ENCODE measurements at regions not wholly inside any gene's neighbourhood (a gene's known extent, or its start where the extent isn't known, plus 50 kb on each side); places are given as distances from the start of the nearest gene placed in this dataset.

DNA sequence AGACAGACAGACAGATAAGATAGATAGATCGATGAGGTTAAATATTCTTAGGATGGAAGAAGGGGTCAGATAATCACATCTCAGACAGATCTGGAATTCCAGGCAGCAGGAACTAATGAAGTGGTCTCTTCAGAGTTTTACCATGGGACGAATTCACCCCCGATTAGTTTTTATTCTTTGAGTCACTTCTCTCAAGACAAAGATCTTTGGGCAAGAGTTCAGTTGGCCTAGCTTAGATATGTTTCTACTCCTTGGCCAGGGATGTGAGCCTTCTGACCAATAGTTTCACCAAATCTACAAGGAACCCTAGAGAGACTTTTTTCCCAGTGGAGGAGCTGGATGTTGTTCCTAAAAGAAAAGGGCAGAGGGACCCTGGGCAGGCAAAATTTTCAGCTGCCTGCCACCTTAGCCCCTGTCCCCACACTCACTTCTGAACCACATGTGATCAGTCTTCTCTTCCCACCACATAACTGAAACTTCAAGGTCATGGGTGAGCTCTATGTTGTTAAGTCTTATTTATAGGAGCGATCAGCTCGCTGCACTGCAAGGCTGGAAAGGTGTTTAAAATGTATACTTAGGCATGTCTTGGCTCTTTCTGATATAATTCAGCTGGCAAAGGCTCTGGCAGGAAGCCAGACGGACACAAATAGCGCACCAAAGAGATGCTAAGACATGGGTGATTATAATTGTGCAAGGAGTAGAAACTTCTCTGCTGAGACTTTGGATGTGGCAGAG, 132.9 kb downstream of the PALM2AKAP2 start:
- intact Hi-C loops (cut with DNase I, micrococcal nuclease) = no loop called here
- DNase-seq (no peak), ATAC-seq (no peak)
- Mint-ChIP-seq H3K4me1 (peaks cover 14% of the 10 kb centered on the region), H3K36me3 (ENCODE audit: low read depth) (no peaks in the 10 kb centered on the region), H3K27ac (no peak overlapping the region), H3K27me3 (no peaks in the 10 kb centered on the region), H3K9me3 (ENCODE audit: low read depth) (no peaks in the 10 kb centered on the region), H3K4me3 (no peak overlapping the region)
- CTCF ChIA-PET = interaction anchor here (0.9 to 1.6 kb wide), 5 partner anchors 10 to 60 kb away, joined by 3 to 5 read pairs (median 4); no protein-coding TSS in a partner anchor
- POLR2A ChIA-PET = interaction anchor here (0.5 kb wide), 1 partner anchor 10 kb away, joined by 5 read pairs; no protein-coding TSS in a partner anchor

DNA sequence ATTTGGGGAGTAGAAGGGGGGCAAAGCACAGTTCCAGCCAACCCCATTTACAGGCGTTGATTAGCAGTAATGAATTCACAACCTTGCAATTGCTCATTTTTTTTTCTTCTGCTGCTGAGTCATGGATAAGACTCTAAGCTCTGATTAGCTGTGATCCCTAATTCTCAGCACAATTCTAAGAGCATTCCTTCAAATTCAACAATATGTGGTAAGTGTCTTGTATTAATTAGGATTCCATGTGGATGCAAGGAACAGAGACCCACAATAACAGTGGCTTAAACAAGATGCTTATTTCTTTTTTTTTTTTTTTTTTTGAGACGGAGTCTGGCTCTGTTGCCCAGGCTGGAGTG, 133.4 kb downstream of the PALM2AKAP2 start:
- intact Hi-C loops (cut with DNase I, micrococcal nuclease) = no loop called here
- H3K27me3 Mint-ChIP-seq = no peaks in the 10 kb centered on the region

DNA sequence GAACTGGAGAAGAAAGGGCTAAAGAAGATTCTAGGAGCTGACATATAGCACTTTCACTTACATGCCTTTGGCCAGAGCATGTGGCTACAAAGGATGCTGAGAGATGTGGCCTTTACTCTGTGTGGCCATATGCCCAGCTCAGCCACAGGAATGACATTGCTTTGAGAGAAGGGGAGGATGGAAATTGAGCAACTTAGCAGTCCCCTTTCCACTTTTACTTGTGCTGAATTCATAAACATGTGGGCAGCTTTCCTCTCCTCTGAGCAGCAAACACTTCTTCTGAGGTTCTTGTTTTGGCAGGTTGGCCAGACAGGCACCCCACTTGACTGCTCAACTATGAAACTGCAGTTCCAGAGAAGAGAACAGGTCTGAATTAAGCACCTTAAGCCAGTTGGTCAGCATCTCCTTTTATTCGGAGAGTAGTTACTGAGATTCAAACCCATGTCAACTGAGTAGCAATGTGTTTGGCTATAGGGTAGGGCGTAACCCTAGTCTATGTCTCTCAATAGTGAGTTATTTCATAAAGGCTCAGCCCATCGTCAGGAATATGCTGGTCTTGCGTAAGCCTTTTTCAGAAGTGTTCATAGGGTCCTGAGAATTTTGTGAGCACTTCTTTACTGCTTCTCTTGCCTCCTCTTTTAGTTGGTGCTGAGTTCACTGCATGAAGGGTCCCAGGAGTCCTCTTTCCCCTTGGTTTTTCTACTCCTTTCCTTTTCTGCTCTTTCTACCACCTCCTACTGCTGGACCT, 134.5 kb downstream of the PALM2AKAP2 start:
- ChIA-PET POLR2A (no interaction called here), CTCF (no interaction called here)
- Mint-ChIP-seq H3K27me3 (no peaks in the 10 kb centered on the region), H3K9me3 (ENCODE audit: low read depth) (no peaks in the 10 kb centered on the region), H3K27ac (no peak overlapping the region), H3K4me1 (peaks cover 27% of the 10 kb centered on the region), H3K4me3 (no peak overlapping the region), H3K36me3 (ENCODE audit: low read depth) (no peaks in the 10 kb centered on the region)
- intact Hi-C loops (cut with DNase I, micrococcal nuclease) = no loop called here
- DNase-seq (no peak), ATAC-seq (no peak)

More for the DNA sequence above, 133.4 kb downstream of the PALM2AKAP2 start:
- no peaks in the 10 kb centered on the region for H3K9me3 Mint-ChIP-seq (ENCODE audit: low read depth)
- CTCF ChIA-PET = interaction anchor here (0.9 to 1.6 kb wide), 2 partner anchors 10 to 25 kb away, joined by 3 to 5 read pairs; no protein-coding TSS in a partner anchor
- no peaks in the 10 kb centered on the region for H3K36me3 Mint-ChIP-seq (ENCODE audit: low read depth)
- POLR2A ChIA-PET = no interaction called here
- peaks cover 20% of the 10 kb centered on the region for H3K4me1 Mint-ChIP-seq
- no peak overlapping the region for H3K4me3 Mint-ChIP-seq
- ATAC-seq = no peak
- DNase-seq = no peak
- H3K27ac Mint-ChIP-seq = no peak overlapping the region

DNA sequence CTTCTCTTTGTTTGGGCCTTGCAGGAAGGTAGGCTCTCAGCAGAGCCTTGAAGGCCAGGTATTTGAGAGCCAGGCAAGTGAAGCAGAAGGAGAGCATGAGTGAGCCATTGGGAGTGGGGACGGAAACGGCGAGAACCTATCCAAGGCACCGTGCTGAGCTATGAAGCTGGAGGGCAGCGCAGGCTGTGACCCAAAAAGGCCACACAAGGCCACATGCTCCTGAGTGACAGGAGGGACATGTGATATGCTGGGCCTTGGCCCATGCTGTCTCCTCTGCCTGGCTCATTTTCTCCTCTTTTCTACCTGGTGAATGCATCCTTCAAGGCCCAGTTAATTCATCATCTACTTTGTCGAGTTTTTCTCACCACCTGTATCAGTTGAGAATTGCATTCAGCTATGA, 136.3 kb downstream of the PALM2AKAP2 start:
- no peaks in the 10 kb centered on the region for H3K36me3 Mint-ChIP-seq (ENCODE audit: low read depth)
- ATAC-seq (no peak), DNase-seq (no peak)
- intact Hi-C loops (cut with DNase I, micrococcal nuclease) = no loop called here
- H3K27ac Mint-ChIP-seq = peak overlapping the region; percentile 56
- no peak overlapping the region for H3K4me3 Mint-ChIP-seq
- no peaks in the 10 kb centered on the region for H3K27me3 Mint-ChIP-seq
- ChIA-PET CTCF (interaction anchor here (0.8 to 1.9 kb wide), 2 partner anchors 13 to 235 kb away, joined by 3 to 6 read pairs; no protein-coding TSS in a partner anchor), POLR2A (no interaction called here)
- peaks cover 36% of the 10 kb centered on the region for H3K4me1 Mint-ChIP-seq
- no peaks in the 10 kb centered on the region for H3K9me3 Mint-ChIP-seq (ENCODE audit: low read depth)

DNA sequence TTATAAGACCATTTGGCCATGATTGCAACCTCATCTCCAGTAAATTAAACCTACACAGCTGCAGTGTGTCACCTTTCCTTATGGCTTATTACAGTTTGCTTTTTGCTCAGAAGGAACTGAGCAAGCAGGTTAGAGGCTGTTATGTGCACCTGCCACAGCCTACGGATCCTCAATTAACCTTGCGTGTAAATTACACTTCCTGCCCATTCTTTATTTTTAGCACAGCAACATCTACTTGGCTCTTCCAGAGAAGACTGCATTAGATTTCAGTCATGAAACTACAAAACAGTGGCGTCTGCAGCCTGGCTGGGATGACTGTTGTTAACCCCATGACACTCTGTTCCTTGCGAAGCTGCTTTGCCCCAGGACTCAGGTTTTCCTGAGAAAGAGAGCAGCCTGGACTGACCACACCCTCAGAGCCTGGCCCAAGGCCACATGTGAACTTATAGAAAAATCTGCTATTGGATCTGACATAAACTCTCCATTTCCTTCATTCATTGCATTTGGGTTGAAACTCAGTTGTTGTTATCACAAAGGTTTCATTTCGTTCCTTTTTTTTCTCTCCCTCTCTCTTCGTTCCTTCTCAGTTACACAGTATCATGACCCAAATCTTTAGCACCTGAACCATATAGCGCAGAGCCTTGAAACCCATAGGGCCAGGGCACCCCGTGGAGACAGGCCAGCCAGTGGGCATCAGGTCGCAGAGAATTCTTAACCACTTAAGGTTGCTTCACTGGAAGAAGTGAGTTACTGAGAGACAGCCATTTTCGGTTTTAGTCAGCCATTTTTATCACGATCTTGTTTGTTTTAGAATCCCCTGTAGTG, 138.6 kb downstream of the PALM2AKAP2 start:
- ChIA-PET CTCF (interaction anchor here (0.6 to 2.3 kb wide), 7 partner anchors 15 to 226 kb away, joined by 3 to 8 read pairs (median 3); no protein-coding TSS in a partner anchor), POLR2A (interaction anchor here (0.6 to 1.3 kb wide), 7 partner anchors 16 to 440 kb away, joined by 3 to 7 read pairs (median 4); no protein-coding TSS in a partner anchor)
- Mint-ChIP-seq H3K4me1 (peaks cover 34% of the 10 kb centered on the region), H3K27ac (peak overlapping the region; percentile 99), H3K36me3 (ENCODE audit: low read depth) (no peaks in the 10 kb centered on the region), H3K27me3 (no peaks in the 10 kb centered on the region), H3K9me3 (ENCODE audit: low read depth) (no peaks in the 10 kb centered on the region), H3K4me3 (peak overlapping the region; percentile 58)
- ATAC-seq (peak; percentile 87), DNase-seq (peak; percentile 65)
- intact Hi-C loops (cut with DNase I, micrococcal nuclease) = loop anchor here (1.0 to 2.0 kb wide), 8 partner anchors 16 to 230 kb away; no protein-coding TSS in a partner anchor

DNA sequence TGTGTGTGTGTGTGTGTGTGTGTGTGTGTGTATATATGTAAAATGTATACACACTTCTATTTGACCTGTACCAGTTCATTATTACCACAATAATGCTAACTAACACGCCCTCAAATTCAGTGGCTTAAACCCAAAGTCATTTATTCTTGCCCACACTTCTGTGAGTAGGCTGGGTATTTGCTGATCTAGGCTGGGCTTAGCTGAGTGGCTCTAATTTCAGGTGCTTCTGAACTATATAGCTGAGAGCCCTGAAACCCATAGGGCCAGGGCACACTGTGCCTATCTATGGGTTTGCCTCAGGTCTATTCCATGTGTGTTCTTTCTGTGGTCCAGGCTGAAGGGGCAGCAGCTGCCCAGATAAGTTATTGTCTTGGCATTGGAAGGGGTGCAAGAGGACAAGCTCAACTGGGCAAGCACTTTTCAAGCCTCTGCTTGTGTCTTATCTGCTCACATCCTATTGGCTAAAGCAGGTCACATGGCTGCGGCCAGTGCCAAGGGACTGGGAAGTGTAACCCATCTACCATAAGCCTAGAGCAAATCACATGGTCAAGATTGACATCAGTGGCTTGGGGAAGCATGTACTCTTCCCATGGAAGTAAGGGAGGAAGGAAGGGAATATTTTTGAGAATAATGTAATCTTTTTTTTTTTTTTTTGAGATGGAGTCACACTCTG, 139.9 kb downstream of the PALM2AKAP2 start:
- no peaks in the 10 kb centered on the region for H3K36me3 Mint-ChIP-seq (ENCODE audit: low read depth)
- DNase-seq = no peak
- CTCF ChIA-PET = interaction anchor here (1.0 to 2.3 kb wide), 5 partner anchors 11 to 338 kb away, joined by 5 to 8 read pairs (median 6); no protein-coding TSS in a partner anchor
- H3K27ac Mint-ChIP-seq = peak overlapping the region; percentile 5
- H3K4me3 Mint-ChIP-seq = no peak overlapping the region
- H3K27me3 Mint-ChIP-seq = no peaks in the 10 kb centered on the region
- intact Hi-C loops (cut with DNase I, micrococcal nuclease) = loop anchor here (2.0 kb wide), 3 partner anchors 31 to 129 kb away; no protein-coding TSS in a partner anchor
- POLR2A ChIA-PET = interaction anchor here (0.6 kb wide), 1 partner anchor 8 kb away, joined by 11 read pairs; no protein-coding TSS in a partner anchor
- no peaks in the 10 kb centered on the region for H3K9me3 Mint-ChIP-seq (ENCODE audit: low read depth)
- no peak for ATAC-seq
- peaks cover 34% of the 10 kb centered on the region for H3K4me1 Mint-ChIP-seq

DNA sequence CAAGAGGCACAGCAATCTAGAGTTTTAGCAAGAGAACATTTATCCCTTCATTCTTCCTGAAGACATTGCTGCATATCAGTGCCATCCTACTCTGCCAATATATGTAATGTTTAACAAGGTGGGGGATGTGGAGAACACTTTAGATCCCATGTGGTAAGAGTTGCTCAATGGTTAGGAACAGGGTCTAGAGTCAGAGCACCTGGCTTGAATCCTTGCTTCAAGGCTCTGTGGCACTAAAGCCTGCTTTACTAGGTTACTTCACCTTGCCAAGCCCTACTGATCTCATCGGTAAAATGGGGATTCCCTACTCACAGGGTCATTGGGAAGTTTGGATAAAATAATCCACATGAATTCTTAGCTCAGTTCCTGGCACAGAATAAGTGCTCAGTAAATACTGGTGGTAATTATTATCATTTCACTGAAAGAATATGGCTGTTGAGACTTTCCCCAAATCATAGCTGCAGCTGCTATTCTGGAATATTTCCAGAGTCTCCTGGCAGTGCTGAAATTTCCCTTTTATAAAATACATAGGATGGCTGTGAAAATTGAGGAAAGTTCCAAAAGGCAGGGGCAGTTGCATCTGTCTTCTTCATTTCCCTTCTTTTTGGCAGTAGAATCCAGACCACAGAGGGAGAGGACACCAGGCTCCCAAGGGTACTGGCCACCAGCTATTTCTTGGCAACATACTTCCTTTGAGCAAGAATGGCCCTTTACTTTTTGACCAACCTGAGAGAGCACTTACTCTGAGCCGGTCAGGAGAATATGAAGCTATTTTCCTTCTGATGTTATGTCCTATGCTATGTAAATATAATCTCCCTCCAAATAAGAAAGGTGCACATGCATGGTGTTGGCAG, 142.8 kb downstream of the PALM2AKAP2 start:
- CTCF ChIA-PET = interaction anchor here (0.5 to 1.7 kb wide), 4 partner anchors 10 to 106 kb away, joined by 3 to 5 read pairs (median 4); no protein-coding TSS in a partner anchor

DNA sequence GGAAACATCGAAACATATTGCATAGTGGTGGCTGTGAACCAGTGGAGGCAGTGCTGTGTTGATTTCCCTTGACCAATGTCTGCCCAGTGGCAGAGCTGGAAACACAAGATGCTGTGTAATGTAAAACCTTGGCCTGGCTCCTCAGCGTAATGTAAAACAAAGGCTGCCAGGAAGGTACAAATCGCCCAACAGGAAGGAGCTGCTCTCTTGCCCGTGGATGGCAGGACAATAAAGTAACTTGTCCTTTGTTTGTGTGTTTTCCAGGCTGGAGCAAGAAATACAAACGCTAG, 143.4 kb downstream of the PALM2AKAP2 start:
- ChIA-PET POLR2A (no interaction called here), CTCF (interaction anchor here (1.2 to 1.7 kb wide), 3 partner anchors 11 to 14 kb away, joined by 4 to 5 read pairs (median 4); no protein-coding TSS in a partner anchor)
- intact Hi-C loops (cut with DNase I, micrococcal nuclease) = no loop called here
- peaks cover 25% of the 10 kb centered on the region for H3K4me1 Mint-ChIP-seq
- no peak for ATAC-seq
- no peak overlapping the region for H3K4me3 Mint-ChIP-seq
- no peaks in the 10 kb centered on the region for H3K9me3 Mint-ChIP-seq (ENCODE audit: low read depth)
- no peaks in the 10 kb centered on the region for H3K36me3 Mint-ChIP-seq (ENCODE audit: low read depth)
- no peak for DNase-seq
- H3K27ac Mint-ChIP-seq = no peak overlapping the region
- H3K27me3 Mint-ChIP-seq = no peaks in the 10 kb centered on the region

More for the DNA sequence above, 142.8 kb downstream of the PALM2AKAP2 start:
- Mint-ChIP-seq H3K9me3 (ENCODE audit: low read depth) (no peaks in the 10 kb centered on the region), H3K27me3 (no peaks in the 10 kb centered on the region), H3K36me3 (ENCODE audit: low read depth) (no peaks in the 10 kb centered on the region), H3K4me1 (peaks cover 30% of the 10 kb centered on the region), H3K4me3 (no peak overlapping the region), H3K27ac (no peak overlapping the region)
- DNase-seq (no peak), ATAC-seq (no peak)
- intact Hi-C loops (cut with DNase I, micrococcal nuclease) = no loop called here
- POLR2A ChIA-PET = no interaction called here

DNA sequence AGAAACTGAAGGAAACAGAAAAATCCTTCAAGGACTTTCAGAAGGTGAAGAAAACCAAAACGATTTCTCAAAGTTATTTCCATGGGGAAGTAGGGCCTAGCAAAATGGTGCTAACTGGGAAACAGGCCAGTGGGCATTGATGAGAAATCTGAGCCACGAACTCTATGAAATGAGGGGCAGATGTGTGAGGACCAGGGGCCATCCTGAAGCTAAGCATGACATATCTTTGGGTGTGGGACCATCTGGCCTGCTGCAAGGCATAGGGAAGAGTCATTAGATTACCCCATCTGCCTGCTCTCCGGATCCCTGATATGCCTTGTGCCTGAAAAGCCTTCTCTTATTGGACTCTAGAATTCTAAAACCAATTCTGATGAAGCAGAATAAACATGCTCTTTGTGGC, 143.8 kb downstream of the PALM2AKAP2 start:
- DNase-seq = no peak
- no peak overlapping the region for H3K27ac Mint-ChIP-seq
- H3K27me3 Mint-ChIP-seq = no peaks in the 10 kb centered on the region
- ATAC-seq = no peak
- CTCF ChIA-PET = interaction anchor here (1.2 to 1.7 kb wide), 3 partner anchors 11 to 14 kb away, joined by 4 to 5 read pairs (median 4); no protein-coding TSS in a partner anchor
- intact Hi-C loops (cut with DNase I, micrococcal nuclease) = no loop called here
- no peak overlapping the region for H3K4me3 Mint-ChIP-seq
- no peaks in the 10 kb centered on the region for H3K36me3 Mint-ChIP-seq (ENCODE audit: low read depth)
- POLR2A ChIA-PET = no interaction called here
- H3K9me3 Mint-ChIP-seq (ENCODE audit: low read depth) = no peaks in the 10 kb centered on the region
- H3K4me1 Mint-ChIP-seq = peaks cover 21% of the 10 kb centered on the region

DNA sequence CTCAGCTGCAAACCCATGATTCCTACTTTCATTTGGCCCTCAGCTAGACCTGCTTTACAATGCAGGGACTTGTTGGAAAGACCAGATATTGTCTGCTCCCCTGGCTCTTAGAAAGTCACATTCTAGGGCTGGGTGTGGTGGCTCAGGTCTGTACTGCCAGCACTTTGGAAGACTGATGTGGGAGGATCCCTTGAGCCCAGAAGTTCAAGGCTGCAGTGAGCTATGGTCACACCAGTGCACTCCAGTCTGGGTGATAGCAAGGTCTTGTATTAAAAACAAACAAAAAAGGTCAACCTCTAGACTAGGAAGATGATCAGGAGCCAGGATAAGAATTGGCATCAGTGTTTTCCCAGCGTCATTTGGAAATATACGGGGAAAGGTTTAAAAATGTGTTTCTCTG, 145.8 kb downstream of the PALM2AKAP2 start:
- intact Hi-C loops (cut with DNase I, micrococcal nuclease) = no loop called here
- POLR2A ChIA-PET = no interaction called here

More for the DNA sequence above, 145.8 kb downstream of the PALM2AKAP2 start:
- peaks cover 3% of the 10 kb centered on the region for H3K27me3 Mint-ChIP-seq
- ATAC-seq = no peak
- peaks cover 11% of the 10 kb centered on the region for H3K4me1 Mint-ChIP-seq
- H3K9me3 Mint-ChIP-seq (ENCODE audit: low read depth) = no peaks in the 10 kb centered on the region
- CTCF ChIA-PET = interaction anchor here (0.7 kb wide), 1 partner anchor 23 kb away, joined by 3 read pairs; no protein-coding TSS in a partner anchor
- DNase-seq = no peak
- H3K27ac Mint-ChIP-seq = no peak overlapping the region
- H3K36me3 Mint-ChIP-seq (ENCODE audit: low read depth) = no peaks in the 10 kb centered on the region
- no peak overlapping the region for H3K4me3 Mint-ChIP-seq

Measured in activated CD4-positive, alpha-beta T cell treated with anti-CD3 and anti-CD28 coated beads for 36 hours (primary cell).